ENCODE measurements at regions not wholly inside any gene's neighbourhood (a gene's known extent, or its start where the extent isn't known, plus 50 kb on each side); places are given as distances from the start of the nearest gene placed in this dataset.

DNA sequence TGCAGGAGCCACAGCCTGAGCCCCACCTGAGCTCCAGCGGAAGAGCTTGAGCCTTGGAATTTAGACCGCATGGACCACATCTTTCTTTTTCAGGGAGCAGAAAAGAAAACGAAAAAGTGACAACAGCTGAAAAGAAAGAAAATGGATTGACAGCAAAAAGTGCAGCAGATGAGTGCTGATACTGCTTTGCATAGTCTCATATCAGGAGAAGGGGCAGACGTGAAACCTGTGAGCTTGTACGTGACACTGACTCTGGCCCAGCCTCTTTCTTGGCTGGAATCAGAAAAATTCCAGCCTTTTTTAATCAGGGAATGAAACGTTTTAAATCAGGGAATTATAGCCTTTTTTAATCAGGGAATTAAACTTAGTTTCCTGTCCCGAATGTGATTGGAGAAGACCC lies 1296.5 kb downstream of the TMEM121 start:
- TF ChIP-seq POLR2A (IDR thresholded peaks at IDR 0.05): no peak
- TF ChIP-seq, protein P1, sequence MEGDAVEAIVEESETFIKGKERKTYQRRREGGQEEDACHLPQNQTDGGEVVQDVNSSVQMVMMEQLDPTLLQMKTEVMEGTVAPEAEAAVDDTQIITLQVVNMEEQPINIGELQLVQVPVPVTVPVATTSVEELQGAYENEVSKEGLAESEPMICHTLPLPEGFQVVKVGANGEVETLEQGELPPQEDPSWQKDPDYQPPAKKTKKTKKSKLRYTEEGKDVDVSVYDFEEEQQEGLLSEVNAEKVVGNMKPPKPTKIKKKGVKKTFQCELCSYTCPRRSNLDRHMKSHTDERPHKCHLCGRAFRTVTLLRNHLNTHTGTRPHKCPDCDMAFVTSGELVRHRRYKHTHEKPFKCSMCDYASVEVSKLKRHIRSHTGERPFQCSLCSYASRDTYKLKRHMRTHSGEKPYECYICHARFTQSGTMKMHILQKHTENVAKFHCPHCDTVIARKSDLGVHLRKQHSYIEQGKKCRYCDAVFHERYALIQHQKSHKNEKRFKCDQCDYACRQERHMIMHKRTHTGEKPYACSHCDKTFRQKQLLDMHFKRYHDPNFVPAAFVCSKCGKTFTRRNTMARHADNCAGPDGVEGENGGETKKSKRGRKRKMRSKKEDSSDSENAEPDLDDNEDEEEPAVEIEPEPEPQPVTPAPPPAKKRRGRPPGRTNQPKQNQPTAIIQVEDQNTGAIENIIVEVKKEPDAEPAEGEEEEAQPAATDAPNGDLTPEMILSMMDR (IDR thresholded peaks at IDR 0.05): no peak
